ENCODE measurements at regions not wholly inside any gene's neighbourhood (a gene's known extent, or its start where the extent isn't known, plus 50 kb on each side); places are given as distances from the start of the nearest gene placed in this dataset.

GRCh38 chr7:133202942-133203341, 49.9 kb upstream of the EXOC4 start:
- TF ChIP-seq, protein P1, sequence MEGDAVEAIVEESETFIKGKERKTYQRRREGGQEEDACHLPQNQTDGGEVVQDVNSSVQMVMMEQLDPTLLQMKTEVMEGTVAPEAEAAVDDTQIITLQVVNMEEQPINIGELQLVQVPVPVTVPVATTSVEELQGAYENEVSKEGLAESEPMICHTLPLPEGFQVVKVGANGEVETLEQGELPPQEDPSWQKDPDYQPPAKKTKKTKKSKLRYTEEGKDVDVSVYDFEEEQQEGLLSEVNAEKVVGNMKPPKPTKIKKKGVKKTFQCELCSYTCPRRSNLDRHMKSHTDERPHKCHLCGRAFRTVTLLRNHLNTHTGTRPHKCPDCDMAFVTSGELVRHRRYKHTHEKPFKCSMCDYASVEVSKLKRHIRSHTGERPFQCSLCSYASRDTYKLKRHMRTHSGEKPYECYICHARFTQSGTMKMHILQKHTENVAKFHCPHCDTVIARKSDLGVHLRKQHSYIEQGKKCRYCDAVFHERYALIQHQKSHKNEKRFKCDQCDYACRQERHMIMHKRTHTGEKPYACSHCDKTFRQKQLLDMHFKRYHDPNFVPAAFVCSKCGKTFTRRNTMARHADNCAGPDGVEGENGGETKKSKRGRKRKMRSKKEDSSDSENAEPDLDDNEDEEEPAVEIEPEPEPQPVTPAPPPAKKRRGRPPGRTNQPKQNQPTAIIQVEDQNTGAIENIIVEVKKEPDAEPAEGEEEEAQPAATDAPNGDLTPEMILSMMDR (conservative IDR thresholded peaks at IDR 0.05): no peak
- TF ChIP-seq ZFX (IDR thresholded peaks at IDR 0.05): no peak

Measured in C4-2B (cell line).